Nephron (organoid): ENCODE measurements at regions not wholly inside any gene's neighbourhood (a gene's known extent, or its start where the extent isn't known, plus 50 kb on each side); places are given as distances from the start of the nearest gene placed in this dataset.

ENCODE experiments used
- H3K27ac Mint-ChIP-seq, 3 experiments: 2 replicates each; pipeline ENCODE4 v1.8.0; 2020; ENCODE audit warnings: mixed read lengths in 3 of 3, mild to moderate bottlenecking in 2 of 3, moderate library complexity in 1 of 3
- H3K27me3 Mint-ChIP-seq: 2 replicates; pipeline ENCODE4 v1.8.0; 2021; ENCODE audit warnings: low read depth, mild to moderate bottlenecking, moderate library complexity, mixed read lengths
- H3K36me3 Mint-ChIP-seq: 2 replicates; pipeline ENCODE4 v1.8.0; 2020; ENCODE audit warnings: low read depth, mixed read lengths
- H3K4me1 Mint-ChIP-seq: 2 replicates; pipeline ENCODE4 v1.8.0; 2020; ENCODE audit warnings: mixed read lengths
- H3K4me3 Mint-ChIP-seq, 3 experiments: 2 replicates each; pipeline ENCODE4 v1.8.0; 2020; ENCODE audit warnings: mild to moderate bottlenecking in 3 of 3, mixed read lengths in 3 of 3, moderate library complexity in 2 of 3
- H3K9me3 Mint-ChIP-seq: 2 replicates; pipeline ENCODE4 v1.8.0; 2020; ENCODE audit warnings: mixed read lengths
- CTCF ChIP-seq, 3 experiments: fragments of 200-600 bp; sonication (generic); IDR thresholded peaks; one replicate each; pipeline ENCODE4 v1.5.0; 2021; ENCODE audit warnings: antibody characterized with exemption in 3 of 3; ENCODE audit not compliant: unreplicated experiment in 3 of 3

- no peak for TF ChIP-seq CTCF (IDR thresholded peaks at IDR 0.05; ENCODE audit: unreplicated experiment in 3 of 3)
- H3K4me3 Mint-ChIP-seq = no peak overlapping the region
Observed at GRCh38 chr5:168214071-168214470, 77.4 kb upstream of the WWC1 start.

GRCh38 chr5:168214886-168215285, 76.6 kb upstream of the WWC1 start:
- Mint-ChIP-seq H3K36me3 (no peaks in the 10 kb centered on the region), H3K9me3 (no peaks in the 10 kb centered on the region), H3K27me3 (peaks cover 7% of the 10 kb centered on the region), H3K27ac (no peak overlapping the region), H3K4me1 (no peaks in the 10 kb centered on the region), H3K4me3 (no peak overlapping the region)
- TF ChIP-seq CTCF (IDR thresholded peaks at IDR 0.05; ENCODE audit: unreplicated experiment in 3 of 3) = no peak

More at GRCh38 chr5:168214071-168214470, 77.4 kb upstream of the WWC1 start:
- Mint-ChIP-seq H3K36me3 (no peaks in the 10 kb centered on the region), H3K27me3 (peaks cover 11% of the 10 kb centered on the region), H3K4me1 (no peaks in the 10 kb centered on the region), H3K27ac (no peak overlapping the region), H3K9me3 (no peaks in the 10 kb centered on the region)

- Mint-ChIP-seq H3K27me3 (peaks cover 9% of the 10 kb centered on the region), H3K4me3 (no peak overlapping the region), H3K9me3 (no peaks in the 10 kb centered on the region), H3K36me3 (no peaks in the 10 kb centered on the region), H3K4me1 (no peaks in the 10 kb centered on the region), H3K27ac (no peak overlapping the region)
- TF ChIP-seq CTCF (IDR thresholded peaks at IDR 0.05; ENCODE audit: unreplicated experiment in 3 of 3) = no peak
Observed at GRCh38 chr5:168215646-168216045, 75.8 kb upstream of the WWC1 start.

GRCh38 chr5:168216989-168217388, 74.5 kb upstream of the WWC1 start:
- H3K36me3 Mint-ChIP-seq = no peaks in the 10 kb centered on the region
- H3K27me3 Mint-ChIP-seq = peaks cover 14% of the 10 kb centered on the region
- H3K9me3 Mint-ChIP-seq = no peaks in the 10 kb centered on the region
- H3K4me3 Mint-ChIP-seq = no peak overlapping the region
- H3K27ac Mint-ChIP-seq = no peak overlapping the region
- no peaks in the 10 kb centered on the region for H3K4me1 Mint-ChIP-seq
- no peak for TF ChIP-seq CTCF (IDR thresholded peaks at IDR 0.05; ENCODE audit: unreplicated experiment in 3 of 3)

- H3K9me3 Mint-ChIP-seq = no peaks in the 10 kb centered on the region
- no peak overlapping the region for H3K27ac Mint-ChIP-seq
- no peak overlapping the region for H3K4me3 Mint-ChIP-seq
- TF ChIP-seq CTCF (IDR thresholded peaks at IDR 0.05; ENCODE audit: unreplicated experiment in 3 of 3) = no peak
- H3K27me3 Mint-ChIP-seq = peaks cover 14% of the 10 kb centered on the region
- H3K36me3 Mint-ChIP-seq = no peaks in the 10 kb centered on the region
- no peaks in the 10 kb centered on the region for H3K4me1 Mint-ChIP-seq
Observed at GRCh38 chr5:168217497-168217896, 73.9 kb upstream of the WWC1 start.

GRCh38 chr5:168218746-168219145, 72.7 kb upstream of the WWC1 start:
- H3K4me1 Mint-ChIP-seq = no peaks in the 10 kb centered on the region
- no peak for TF ChIP-seq CTCF (IDR thresholded peaks at IDR 0.05; ENCODE audit: unreplicated experiment in 3 of 3)
- H3K9me3 Mint-ChIP-seq = no peaks in the 10 kb centered on the region
- no peak overlapping the region for H3K4me3 Mint-ChIP-seq
- H3K36me3 Mint-ChIP-seq = no peaks in the 10 kb centered on the region
- no peak overlapping the region for H3K27ac Mint-ChIP-seq
- H3K27me3 Mint-ChIP-seq = peaks cover 16% of the 10 kb centered on the region
